OCI-LY7 (cell line): ENCODE measurements at regions not wholly inside any gene's neighbourhood (a gene's known extent, or its start where the extent isn't known, plus 50 kb on each side); places are given as distances from the start of the nearest gene placed in this dataset.

ENCODE experiments used
- BruUV-seq: library from RNA; stranded (reverse); fragments of 400-500 nt; replicated peaks from 2 replicates; lab custom pipeline; 2021; lab: Mats Ljungman, UMichigan
- CTCF ChIA-PET: fragments of 300-600 bp; sonication (Branson Sonifier 250); formaldehyde crosslinking; loops from one replicate; lab custom pipeline; 2022; ENCODE audit warnings: antibody characterized with exemption; ENCODE audit not compliant: unreplicated experiment; lab: Charles Lee
- POLR2A ChIA-PET: fragments of 300-600 bp; sonication (Branson Sonifier 250); formaldehyde crosslinking; loops from one replicate; lab custom pipeline; 2022; ENCODE audit warnings: antibody characterized with exemption; lab: Charles Lee
- DNase-seq: peaks from one replicate; pipeline ENCODE4 v3.0.0-alpha.2; 2015; ENCODE audit warnings: low spot score
- H2AFZ ChIP-seq: fragments of 200-600 bp; sonication (generic), shearing (Covaris generic); 2 replicates; pipeline ENCODE4 v1.6.1; 2014; ENCODE audit warnings: mild to moderate bottlenecking, antibody characterized with exemption, low read length, moderate library complexity
- H3K27ac ChIP-seq: fragments of 200-600 bp; sonication (generic); 2 replicates; pipeline ENCODE4 v1.5.1; 2014; ENCODE audit warnings: mixed run types, low read depth, mild to moderate bottlenecking, moderate library complexity, low read length, inconsistent platforms; ENCODE audit not compliant: poor library complexity, severe bottlenecking
- H3K36me3 ChIP-seq: fragments of 200-600 bp; sonication (generic); 2 replicates; pipeline ENCODE4 v1.6.1; 2014; ENCODE audit warnings: mild to moderate bottlenecking, antibody characterized with exemption, low read length, moderate library complexity, mixed read lengths; ENCODE audit not compliant: insufficient read depth
- H3K4me1 ChIP-seq: fragments of 200-600 bp; sonication (generic); 2 replicates; pipeline ENCODE4 v1.5.1; 2014; ENCODE audit warnings: mild to moderate bottlenecking, low read length; ENCODE audit not compliant: insufficient read depth, poor library complexity, severe bottlenecking
- H3K4me2 ChIP-seq: fragments of 200-600 bp; sonication (generic); 2 replicates; pipeline ENCODE4 v1.6.1; 2014; ENCODE audit warnings: mild to moderate bottlenecking, low read length
- H3K4me3 ChIP-seq: fragments of 200-600 bp; sonication (generic); 2 replicates; pipeline ENCODE4 v1.5.1; 2014; ENCODE audit warnings: mild to moderate bottlenecking, low read depth, low read length; ENCODE audit not compliant: poor library complexity, severe bottlenecking
- H3K79me2 ChIP-seq: fragments of 200-600 bp; sonication (generic); 2 replicates; pipeline ENCODE4 v1.6.1; 2016; ENCODE audit warnings: low read depth, mild to moderate bottlenecking, low read length, moderate library complexity, mixed read lengths; ENCODE audit not compliant: insufficient read depth
- H3K9me2 ChIP-seq: fragments of 200-600 bp; sonication (generic); 2 replicates; pipeline ENCODE4 v1.6.1; 2016; ENCODE audit warnings: mild to moderate bottlenecking, low read length, mixed read lengths; ENCODE audit not compliant: insufficient read depth
- H3K9me3 ChIP-seq: fragments of 200-600 bp; sonication (generic); 2 replicates; pipeline ENCODE4 v1.6.1; 2014; ENCODE audit warnings: mild to moderate bottlenecking, mixed run types, low read length, mixed read lengths
- H4K20me1 ChIP-seq: fragments of 200-600 bp; sonication (generic); 2 replicates; pipeline ENCODE4 v1.6.1; 2014; ENCODE audit warnings: mild to moderate bottlenecking, antibody characterized with exemption, low read length, moderate library complexity, mixed read lengths; ENCODE audit not compliant: insufficient read depth
- CTCF ChIP-seq: fragments of 200-600 bp; sonication (generic); conservative IDR thresholded peaks from 2 replicates; pipeline ENCODE4 v1.5.1; 2014; ENCODE audit warnings: mild to moderate bottlenecking, antibody characterized with exemption, low read length, moderate library complexity, mixed read lengths
- EZH2phosphoT487 ChIP-seq: fragments of 200-600 bp; sonication (generic); IDR thresholded peaks from 2 replicates; pipeline ENCODE4 v1.6.1; 2018; ENCODE audit warnings: low read depth, borderline replicate concordance, mild to moderate bottlenecking, mixed run types, antibody characterized with exemption, low read length, moderate library complexity, mixed read lengths
- intact Hi-C: fragments of 100-400 bp; cut with micrococcal nuclease; formaldehyde crosslinking; loops from one replicate; pipeline ENCODE4 v1.10.0; 2022; ENCODE audit not compliant: unreplicated experiment

- ChIA-PET CTCF (no interaction called here), POLR2A (interaction anchor here (0.7 kb wide), 1 partner anchor 32 kb away, joined by 4 read pairs; no protein-coding TSS in a partner anchor)
- H3K4me1 ChIP-seq: no peaks in the 10 kb centered on the region
- TF ChIP-seq CTCF (no peak), EZH2phosphoT487 (no peak)
- no peak overlapping the region for H3K4me2 ChIP-seq
- intact Hi-C loops: no loop called here
- no peaks in the 10 kb centered on the region for H4K20me1 ChIP-seq
- no peaks in the 10 kb centered on the region for H3K9me3 ChIP-seq
- no peak overlapping the region for H3K4me3 ChIP-seq
- no TSS peak for BruUV-seq
- no peak for DNase-seq
- no peaks in the 10 kb centered on the region for H3K36me3 ChIP-seq
- H3K9me2 ChIP-seq: no peaks in the 10 kb centered on the region
- H3K27ac ChIP-seq: no peak overlapping the region
- no peak overlapping the region for H2AFZ ChIP-seq
- no peaks in the 10 kb centered on the region for H3K79me2 ChIP-seq
These were observed 888.4 kb downstream of the BCL11A start for GRCh38 chr2:59665021-59665420.

GRCh38 chr2:59662127-59662861 is 891.2 kb downstream of the BCL11A start:
- TF ChIP-seq EZH2phosphoT487 (no peak), CTCF (no peak)
- Histone ChIP-seq H4K20me1 (no peaks in the 10 kb centered on the region), H3K4me2 (no peak overlapping the region), H3K79me2 (no peaks in the 10 kb centered on the region), H3K9me3 (no peaks in the 10 kb centered on the region), H3K27ac (no peak overlapping the region), H3K4me1 (no peaks in the 10 kb centered on the region), H2AFZ (no peak overlapping the region), H3K4me3 (no peak overlapping the region), H3K36me3 (no peaks in the 10 kb centered on the region), H3K9me2 (no peaks in the 10 kb centered on the region)
- POLR2A ChIA-PET: interaction anchor here (0.5 to 0.9 kb wide), 2 partner anchors 100 to 1067 kb away, joined by 3 read pairs; no protein-coding TSS in a partner anchor
- DNase-seq: no peak
- intact Hi-C loops: no loop called here
- CTCF ChIA-PET: no interaction called here
- no TSS peak for BruUV-seq

GRCh38 chr2:59660262-59660661 is 893.2 kb downstream of the BCL11A start:
- intact Hi-C loops: no loop called here
- Histone ChIP-seq H3K9me3 (no peaks in the 10 kb centered on the region), H3K36me3 (no peaks in the 10 kb centered on the region), H3K4me3 (no peak overlapping the region), H2AFZ (no peak overlapping the region), H3K4me2 (no peak overlapping the region), H3K4me1 (no peaks in the 10 kb centered on the region), H3K9me2 (no peaks in the 10 kb centered on the region), H3K27ac (no peak overlapping the region), H3K79me2 (no peaks in the 10 kb centered on the region), H4K20me1 (no peaks in the 10 kb centered on the region)
- CTCF ChIA-PET: no interaction called here
- DNase-seq: no peak
- TF ChIP-seq EZH2phosphoT487 (no peak), CTCF (no peak)
- BruUV-seq: no TSS peak
- POLR2A ChIA-PET: interaction anchor here (1.0 kb wide), 1 partner anchor 496 kb away, joined by 3 read pairs; no protein-coding TSS in a partner anchor
